ENCODE measurements at regions not wholly inside any gene's neighbourhood (a gene's known extent, or its start where the extent isn't known, plus 50 kb on each side); places are given as distances from the start of the nearest gene placed in this dataset.
"Not testable (repeated sequence)": the region's sequence is repeated elsewhere in the genome, so short reads cannot be mapped to it uniquely, and the experiment has no call there.

DNA sequence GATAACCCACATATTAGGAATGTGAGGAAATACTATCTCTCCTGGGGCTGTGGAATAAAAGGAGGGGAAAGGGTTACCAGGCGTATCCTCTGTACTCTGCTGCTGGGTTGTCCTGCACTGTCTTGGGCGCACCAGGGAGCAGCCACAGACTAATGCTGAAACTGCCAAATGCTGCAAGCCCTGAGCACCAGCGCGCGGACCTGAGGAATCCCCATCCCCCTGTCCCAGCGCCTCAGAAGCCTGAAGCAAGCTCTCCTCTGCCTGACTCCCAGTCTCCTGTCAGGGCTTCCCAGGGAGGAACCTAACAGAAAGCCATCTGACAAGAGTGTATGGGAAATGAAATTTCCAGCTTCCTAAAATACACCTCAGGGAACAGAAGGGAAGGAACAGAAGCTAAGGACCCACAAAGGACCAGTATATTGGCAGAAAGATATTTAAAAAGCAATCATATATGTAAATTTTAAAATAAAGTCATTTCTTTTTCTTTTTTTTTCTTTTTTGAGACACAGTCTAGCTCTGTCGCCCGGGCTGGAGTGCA lies 158.3 kb upstream of the C2CD4B start:
- no peak overlapping the region for H3K27ac ChIP-seq
- TF ChIP-seq ZFX (IDR thresholded peaks at IDR 0.05; ENCODE audit: borderline replicate concordance), result no peak
- TF ChIP-seq, protein P1, sequence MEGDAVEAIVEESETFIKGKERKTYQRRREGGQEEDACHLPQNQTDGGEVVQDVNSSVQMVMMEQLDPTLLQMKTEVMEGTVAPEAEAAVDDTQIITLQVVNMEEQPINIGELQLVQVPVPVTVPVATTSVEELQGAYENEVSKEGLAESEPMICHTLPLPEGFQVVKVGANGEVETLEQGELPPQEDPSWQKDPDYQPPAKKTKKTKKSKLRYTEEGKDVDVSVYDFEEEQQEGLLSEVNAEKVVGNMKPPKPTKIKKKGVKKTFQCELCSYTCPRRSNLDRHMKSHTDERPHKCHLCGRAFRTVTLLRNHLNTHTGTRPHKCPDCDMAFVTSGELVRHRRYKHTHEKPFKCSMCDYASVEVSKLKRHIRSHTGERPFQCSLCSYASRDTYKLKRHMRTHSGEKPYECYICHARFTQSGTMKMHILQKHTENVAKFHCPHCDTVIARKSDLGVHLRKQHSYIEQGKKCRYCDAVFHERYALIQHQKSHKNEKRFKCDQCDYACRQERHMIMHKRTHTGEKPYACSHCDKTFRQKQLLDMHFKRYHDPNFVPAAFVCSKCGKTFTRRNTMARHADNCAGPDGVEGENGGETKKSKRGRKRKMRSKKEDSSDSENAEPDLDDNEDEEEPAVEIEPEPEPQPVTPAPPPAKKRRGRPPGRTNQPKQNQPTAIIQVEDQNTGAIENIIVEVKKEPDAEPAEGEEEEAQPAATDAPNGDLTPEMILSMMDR (IDR thresholded peaks at IDR 0.05), result no peak

DNA sequence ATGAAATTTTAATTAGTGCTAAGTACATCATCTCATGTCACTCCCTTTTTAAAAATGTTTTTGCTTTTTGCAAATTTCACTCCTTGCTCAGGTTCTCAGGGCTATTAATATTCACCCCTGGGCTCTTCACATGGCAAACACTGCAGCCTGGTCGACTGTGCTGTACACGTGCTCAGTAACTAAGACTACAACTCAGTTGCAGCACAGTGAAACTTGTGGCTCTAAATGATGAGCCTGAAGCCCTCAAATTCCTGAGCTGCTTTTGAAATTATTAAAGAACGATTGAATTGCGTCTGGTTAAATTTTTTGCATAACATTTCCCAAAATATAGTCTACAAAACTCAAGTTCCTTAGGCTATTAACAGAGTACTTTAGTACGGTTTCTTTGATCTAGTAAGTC lies 159.3 kb upstream of the C2CD4B start:
- TF ChIP-seq ZFX (IDR thresholded peaks at IDR 0.05; ENCODE audit: borderline replicate concordance), result no peak
- TF ChIP-seq, protein P1 (IDR thresholded peaks at IDR 0.05), result no peak
- no peak overlapping the region for H3K27ac ChIP-seq

DNA sequence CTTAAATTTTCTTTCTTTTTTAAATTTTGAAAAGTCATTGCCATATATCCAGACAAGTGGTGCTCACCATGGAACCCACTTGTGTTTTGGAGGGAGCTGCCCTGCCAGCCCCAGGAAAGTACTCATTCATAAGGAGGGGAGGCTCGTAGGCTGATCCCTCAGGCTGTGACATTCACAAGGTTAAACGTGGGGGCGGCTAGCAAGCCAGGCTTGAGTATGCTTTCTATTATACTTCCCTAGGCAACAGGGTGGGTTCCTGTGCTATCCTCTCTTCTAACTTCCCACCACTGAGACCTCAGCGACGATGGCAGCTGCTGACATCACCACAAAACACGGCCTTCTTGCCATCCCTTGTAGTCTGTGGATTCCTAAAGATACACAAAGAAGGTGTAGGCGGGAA lies 160.5 kb upstream of the C2CD4B start:
- TF ChIP-seq, protein P1 (IDR thresholded peaks at IDR 0.05), result no peak
- no peak for TF ChIP-seq ZFX (IDR thresholded peaks at IDR 0.05; ENCODE audit: borderline replicate concordance)
- no peak overlapping the region for H3K27ac ChIP-seq

DNA sequence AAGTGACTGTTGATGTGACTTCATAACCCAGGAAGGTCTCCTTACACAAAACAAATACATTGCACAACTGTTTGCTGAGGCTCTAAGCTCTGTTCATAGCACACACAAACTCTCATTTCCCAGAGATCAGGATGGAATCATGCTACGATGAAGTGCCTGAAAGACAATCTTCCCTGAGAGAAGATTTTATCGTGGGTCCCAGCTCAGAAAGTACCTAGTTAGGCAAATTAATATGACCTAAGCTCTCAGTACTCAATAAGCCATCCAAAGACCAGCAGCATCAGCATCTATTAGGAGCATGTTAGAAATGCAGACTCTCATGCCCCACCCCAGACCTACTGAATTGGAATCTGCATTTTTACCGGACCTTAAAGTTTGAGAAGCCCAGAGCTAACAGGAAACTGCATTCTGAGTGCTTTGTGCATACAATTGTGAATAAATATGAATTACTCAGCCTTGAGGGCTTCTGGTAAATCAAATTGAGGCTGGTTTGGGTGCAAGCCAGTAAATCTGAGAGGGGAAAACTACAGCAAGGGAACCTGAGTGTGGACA lies 161.5 kb upstream of the C2CD4B start:
- TF ChIP-seq, protein P1 (IDR thresholded peaks at IDR 0.05), result no peak
- TF ChIP-seq ZFX (IDR thresholded peaks at IDR 0.05; ENCODE audit: borderline replicate concordance), result no peak
- H3K27ac ChIP-seq, result no peak overlapping the region

DNA sequence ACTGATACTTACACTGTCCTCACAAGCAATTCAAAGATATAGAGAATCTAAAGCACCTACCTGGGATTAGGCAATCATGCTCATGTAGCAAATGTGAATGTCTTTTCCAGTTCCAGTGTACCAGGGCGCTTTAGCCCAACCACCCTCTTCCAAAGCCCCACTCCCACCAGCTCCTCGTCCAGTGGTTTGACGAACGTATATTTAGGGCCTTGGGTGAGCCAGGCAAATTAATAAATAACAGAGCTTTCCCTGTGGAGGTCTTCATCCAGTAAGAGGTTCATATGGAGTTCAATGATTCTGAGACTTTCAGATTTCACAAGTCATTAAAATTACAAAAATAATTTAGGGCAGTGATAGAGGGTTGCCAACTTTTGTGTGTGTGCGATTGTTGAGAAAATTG lies 162.3 kb upstream of the C2CD4B start:
- no peak overlapping the region for H3K27ac ChIP-seq
- TF ChIP-seq ZFX (IDR thresholded peaks at IDR 0.05; ENCODE audit: borderline replicate concordance), result no peak
- TF ChIP-seq, protein P1 (IDR thresholded peaks at IDR 0.05), result no peak

DNA sequence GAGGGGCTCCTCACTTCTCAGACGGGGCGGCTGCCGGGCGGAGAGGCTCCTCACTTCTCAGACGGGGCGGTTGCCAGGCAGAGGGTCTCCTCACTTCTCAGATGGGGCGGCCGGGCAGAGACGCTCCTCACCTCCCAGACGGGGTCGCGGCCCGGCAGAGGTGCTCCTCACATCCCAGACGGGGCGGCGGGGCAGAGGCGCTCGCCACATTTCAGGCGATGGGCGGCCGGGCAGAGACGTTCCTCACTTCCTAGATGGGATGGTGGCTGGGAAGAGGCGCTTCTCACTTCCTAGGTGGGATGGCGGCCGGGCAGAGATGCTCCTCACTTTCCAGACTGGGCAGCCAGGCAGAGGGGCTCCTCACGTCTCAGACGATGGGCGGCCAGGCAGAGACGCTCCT lies 167.4 kb upstream of the C2CD4B start:
- not testable (repeated sequence) for H3K27ac ChIP-seq

DNA sequence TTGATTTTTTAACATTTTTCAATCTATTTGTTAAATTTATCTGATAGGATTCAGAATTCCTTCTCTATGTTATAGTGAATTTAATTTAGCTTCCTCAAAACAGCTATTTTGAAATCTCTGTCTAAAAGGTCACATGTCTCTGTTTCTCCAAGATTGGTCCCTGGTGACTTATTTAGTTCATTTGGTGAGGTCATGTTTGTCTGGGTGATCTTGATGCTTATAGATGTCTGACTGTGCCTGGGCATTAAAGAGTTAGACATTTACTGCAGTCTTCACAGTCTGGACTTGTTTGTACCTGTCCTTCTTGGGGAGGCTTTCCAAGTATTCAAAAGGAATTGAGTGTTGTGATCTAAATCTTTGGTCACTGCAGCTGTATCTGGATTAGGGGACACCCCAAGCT lies 169.5 kb upstream of the C2CD4B start:
- no peak overlapping the region for H3K27ac ChIP-seq
- TF ChIP-seq ZFX (IDR thresholded peaks at IDR 0.05; ENCODE audit: borderline replicate concordance), result no peak
- TF ChIP-seq, protein P1 (IDR thresholded peaks at IDR 0.05), result no peak

DNA sequence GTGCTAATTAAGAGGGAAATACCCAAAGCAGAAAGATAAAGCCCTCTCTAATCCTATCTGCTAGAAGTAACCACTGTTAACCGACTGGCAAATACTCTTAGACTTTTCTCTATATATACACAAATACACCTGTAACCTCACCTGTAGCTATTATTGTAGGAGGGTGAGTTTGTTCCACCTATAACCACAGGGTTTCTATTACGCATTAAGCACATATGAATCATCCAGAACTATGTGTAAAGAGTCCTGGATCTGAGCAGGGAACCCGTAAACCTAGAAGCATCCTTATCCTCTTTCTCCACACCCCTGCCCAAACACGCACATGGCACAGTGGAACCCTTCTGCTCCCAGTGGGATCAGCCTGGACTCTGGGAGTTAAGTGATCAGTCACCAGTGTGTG lies 172.8 kb upstream of the C2CD4B start:
- TF ChIP-seq, protein P1 (IDR thresholded peaks at IDR 0.05), result no peak
- TF ChIP-seq ZFX (IDR thresholded peaks at IDR 0.05; ENCODE audit: borderline replicate concordance), result no peak
- H3K27ac ChIP-seq, result no peak overlapping the region

Measured in 22Rv1 (cell line).